Naive thymus-derived CD4-positive, alpha-beta T cell (primary cell): ENCODE measurements at regions not wholly inside any gene's neighbourhood (a gene's known extent, or its start where the extent isn't known, plus 50 kb on each side); places are given as distances from the start of the nearest gene placed in this dataset.

Experiments
- ATAC-seq: fragments of 150-1000 bp; cut with Tn5 transposase; 2 replicates; pipeline ENCODE4 v1.10.0; 2021; ENCODE audit warnings: mild to moderate bottlenecking, moderate library complexity
- CTCF ChIA-PET: fragments of 350-600 bp; sonication (Branson Sonifier 250); formaldehyde crosslinking; loops from one replicate; lab custom pipeline; 2021; ENCODE audit warnings: antibody characterized with exemption; lab: Charles Lee
- POLR2A ChIA-PET: fragments of 350-600 bp; sonication (Branson Sonifier 250); formaldehyde crosslinking; loops from one replicate; lab custom pipeline; 2021; ENCODE audit warnings: antibody characterized with exemption, inconsistent platforms; lab: Charles Lee
- DNase-seq, 9 donors: peaks; one replicate each; pipeline versions ENCODE4 v3.0.0 to v3.0.0-alpha.2; 2020 to 2022; ENCODE audit warnings: mixed read lengths in 1 of 9
- H3K27ac ChIP-seq: one replicate; pipeline ENCODE4 v1.7.0; 2013; ENCODE audit warnings: mild to moderate bottlenecking, low read depth, low read length, moderate library complexity
- H3K27me3 ChIP-seq, 2 donors: one replicate each; pipeline ENCODE4 v1.7.0; 2013; ENCODE audit warnings: low read length in 2 of 2, mild to moderate bottlenecking in 2 of 2, moderate library complexity in 2 of 2; ENCODE audit not compliant: control insufficient read depth in 2 of 2, insufficient read depth in 2 of 2
- H3K36me3 ChIP-seq, 3 experiments: 1 replicate in 2 of 3; 2 replicates in 1 of 3; pipeline ENCODE4 v1.7.0; 2013; ENCODE audit warnings: low read length in 3 of 3, mild to moderate bottlenecking in 3 of 3, moderate library complexity in 1 of 3; ENCODE audit not compliant: insufficient read depth in 3 of 3, control insufficient read depth in 2 of 3
- H3K4me1 ChIP-seq, 2 donors: one replicate each; pipeline ENCODE4 v1.7.0; 2013; ENCODE audit warnings: low read length in 2 of 2, mild to moderate bottlenecking in 2 of 2, moderate library complexity in 1 of 2; ENCODE audit not compliant: control insufficient read depth in 2 of 2, insufficient read depth in 2 of 2
- H3K4me3 ChIP-seq: 2 replicates; pipeline ENCODE4 v1.7.0; 2013; ENCODE audit warnings: mild to moderate bottlenecking, low read length
- H3K9me3 ChIP-seq, 3 experiments: 1 replicate in 2 of 3; 2 replicates in 1 of 3; pipeline ENCODE4 v1.7.0; 2013; ENCODE audit warnings: low read length in 3 of 3; ENCODE audit not compliant: control insufficient read depth in 2 of 3
- H3K27ac Mint-ChIP-seq, 9 donors: one replicate each; pipeline ENCODE4 v1.8.0; 2020 to 2022; ENCODE audit warnings: mixed read lengths in 9 of 9, mild to moderate bottlenecking in 8 of 9, moderate library complexity in 5 of 9, inconsistent platforms in 2 of 9
- H3K27me3 Mint-ChIP-seq, 5 donors: one replicate each; pipeline ENCODE4 v1.8.0; 2021 to 2022; ENCODE audit warnings: mixed read lengths in 5 of 5, mild to moderate bottlenecking in 1 of 5
- H3K36me3 Mint-ChIP-seq, 5 donors: one replicate each; pipeline ENCODE4 v1.8.0; 2020 to 2022; ENCODE audit warnings: mixed read lengths in 5 of 5, mild to moderate bottlenecking in 3 of 5, inconsistent platforms in 1 of 5
- H3K4me1 Mint-ChIP-seq, 7 donors: one replicate each; pipeline ENCODE4 v1.8.0; 2020 to 2022; ENCODE audit warnings: mixed read lengths in 7 of 7, mild to moderate bottlenecking in 3 of 7, inconsistent platforms in 1 of 7
- H3K4me3 Mint-ChIP-seq, 10 donors: one replicate each; pipeline ENCODE4 v1.8.0; 2020 to 2022; ENCODE audit warnings: mild to moderate bottlenecking in 10 of 10, mixed read lengths in 10 of 10, moderate library complexity in 6 of 10, inconsistent platforms in 2 of 10
- H3K9me3 Mint-ChIP-seq, 11 donors: one replicate each; pipeline ENCODE4 v1.8.0; 2020 to 2022; ENCODE audit warnings: mixed read lengths in 11 of 11, mild to moderate bottlenecking in 4 of 11, inconsistent platforms in 1 of 11, moderate library complexity in 1 of 11
- intact Hi-C, 2 donors: fragments of 100-400 bp; cut with micrococcal nuclease; formaldehyde crosslinking; loops; one replicate each; pipeline ENCODE4 v1.15.1; 2023

- Histone ChIP-seq H3K4me1 (no peaks in the 10 kb centered on the region), H3K27ac (no peak overlapping the region), H3K27me3 (no peaks in the 10 kb centered on the region), H3K4me3 (no peak overlapping the region), H3K9me3 (no peaks in the 10 kb centered on the region), H3K36me3 (no peaks in the 10 kb centered on the region)
- Mint-ChIP-seq H3K27ac (no peak overlapping the region), H3K36me3 (no peaks in the 10 kb centered on the region), H3K4me3 (no peak overlapping the region), H3K4me1 (peaks cover 0 to 14% (median 9%) of the 10 kb centered on the region in 7 donors), H3K9me3 (no peaks in the 10 kb centered on the region), H3K27me3 (peaks cover 0 to 12% (median 0%) of the 10 kb centered on the region in 5 donors)
- ATAC-seq: no peak
- CTCF ChIA-PET: no interaction called here
- DNase-seq: no peak
- POLR2A ChIA-PET: no interaction called here
- intact Hi-C loops: no loop called here
Observed at GRCh38 chr1:223490256-223490655, 97.0 kb downstream of the CCDC185 start.
